Osteocyte (in vitro differentiated cells): ENCODE measurements at regions not wholly inside any gene's neighbourhood (a gene's known extent, or its start where the extent isn't known, plus 50 kb on each side); places are given as distances from the start of the nearest gene placed in this dataset.

Experiments
- DNase-seq: peaks from one replicate; pipeline ENCODE4 v3.0.0; 2021; ENCODE audit warnings: mixed read lengths; ENCODE audit not compliant: unreplicated experiment; ENCODE audit errors: extremely low spot score
- H3K27ac Mint-ChIP-seq: one replicate; pipeline ENCODE4 v1.8.0; 2021; ENCODE audit warnings: mild to moderate bottlenecking, mixed read lengths; ENCODE audit not compliant: unreplicated experiment
- H3K27me3 Mint-ChIP-seq: one replicate; pipeline ENCODE4 v1.8.0; 2021; ENCODE audit warnings: mixed read lengths; ENCODE audit not compliant: unreplicated experiment
- H3K36me3 Mint-ChIP-seq: one replicate; pipeline ENCODE4 v1.8.0; 2021; ENCODE audit warnings: mixed read lengths; ENCODE audit not compliant: unreplicated experiment
- H3K4me1 Mint-ChIP-seq: one replicate; pipeline ENCODE4 v1.8.0; 2021; ENCODE audit warnings: mixed read lengths; ENCODE audit not compliant: unreplicated experiment
- H3K4me3 Mint-ChIP-seq: one replicate; pipeline ENCODE4 v1.8.0; 2021; ENCODE audit warnings: mild to moderate bottlenecking, moderate library complexity, mixed read lengths; ENCODE audit not compliant: unreplicated experiment
- H3K9me3 Mint-ChIP-seq: one replicate; pipeline ENCODE4 v1.8.0; 2021; ENCODE audit warnings: mixed read lengths; ENCODE audit not compliant: unreplicated experiment
- TF ChIP-seq, protein P1 (sequence below): fragments of 200-600 bp; sonication (generic); IDR thresholded peaks from 2 replicates; pipeline ENCODE4 v1.5.0; 2021; ENCODE audit warnings: antibody characterized with exemption, mild to moderate bottlenecking, moderate library complexity

DNA sequence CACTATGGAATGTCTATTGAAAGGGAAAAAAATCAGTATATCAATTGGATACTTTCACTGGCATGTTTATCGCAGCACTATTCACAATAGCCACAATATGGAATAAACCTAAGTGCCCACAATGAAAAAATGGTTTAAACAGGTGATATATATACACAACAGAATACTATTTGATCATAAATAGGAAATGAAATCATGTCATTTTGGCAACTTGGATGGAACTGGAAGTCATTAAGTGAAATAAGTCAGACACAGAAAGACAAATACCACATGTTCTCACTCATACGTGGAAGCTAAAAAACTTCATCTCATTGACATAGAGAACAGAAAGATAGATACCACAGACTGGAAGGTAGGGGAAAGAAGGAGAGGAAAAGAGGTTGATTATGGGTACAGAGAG, 471.6 kb upstream of the FTMT start:
- H3K4me1 Mint-ChIP-seq, result peaks cover 8% of the 10 kb centered on the region
- no peak overlapping the region for H3K27ac Mint-ChIP-seq
- H3K9me3 Mint-ChIP-seq, result no peaks in the 10 kb centered on the region
- no peaks in the 10 kb centered on the region for H3K27me3 Mint-ChIP-seq
- no peak overlapping the region for H3K4me3 Mint-ChIP-seq
- TF ChIP-seq, protein P1, sequence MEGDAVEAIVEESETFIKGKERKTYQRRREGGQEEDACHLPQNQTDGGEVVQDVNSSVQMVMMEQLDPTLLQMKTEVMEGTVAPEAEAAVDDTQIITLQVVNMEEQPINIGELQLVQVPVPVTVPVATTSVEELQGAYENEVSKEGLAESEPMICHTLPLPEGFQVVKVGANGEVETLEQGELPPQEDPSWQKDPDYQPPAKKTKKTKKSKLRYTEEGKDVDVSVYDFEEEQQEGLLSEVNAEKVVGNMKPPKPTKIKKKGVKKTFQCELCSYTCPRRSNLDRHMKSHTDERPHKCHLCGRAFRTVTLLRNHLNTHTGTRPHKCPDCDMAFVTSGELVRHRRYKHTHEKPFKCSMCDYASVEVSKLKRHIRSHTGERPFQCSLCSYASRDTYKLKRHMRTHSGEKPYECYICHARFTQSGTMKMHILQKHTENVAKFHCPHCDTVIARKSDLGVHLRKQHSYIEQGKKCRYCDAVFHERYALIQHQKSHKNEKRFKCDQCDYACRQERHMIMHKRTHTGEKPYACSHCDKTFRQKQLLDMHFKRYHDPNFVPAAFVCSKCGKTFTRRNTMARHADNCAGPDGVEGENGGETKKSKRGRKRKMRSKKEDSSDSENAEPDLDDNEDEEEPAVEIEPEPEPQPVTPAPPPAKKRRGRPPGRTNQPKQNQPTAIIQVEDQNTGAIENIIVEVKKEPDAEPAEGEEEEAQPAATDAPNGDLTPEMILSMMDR, result no peak
- no peak for DNase-seq
- no peaks in the 10 kb centered on the region for H3K36me3 Mint-ChIP-seq

DNA sequence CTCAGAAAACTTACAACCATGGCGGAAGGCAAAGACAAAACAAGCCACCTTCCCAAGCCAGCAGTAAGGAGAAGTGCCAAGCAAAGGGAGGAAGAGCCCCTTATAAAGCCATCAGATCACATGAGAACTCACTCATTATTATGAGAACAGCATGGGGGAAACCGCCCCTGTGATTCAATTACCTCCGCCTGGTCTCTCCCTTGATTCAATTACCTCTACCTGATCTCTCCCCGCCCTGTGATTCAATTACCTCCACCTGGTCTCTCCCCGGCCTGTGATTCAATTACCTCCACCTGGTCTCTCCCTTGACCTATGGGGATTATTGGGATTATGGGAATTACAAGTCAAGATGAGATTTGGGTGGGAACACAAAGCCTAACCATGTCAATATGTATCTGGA, 467.3 kb upstream of the FTMT start:
- no peak for DNase-seq
- Mint-ChIP-seq H3K36me3 (no peaks in the 10 kb centered on the region), H3K4me1 (no peaks in the 10 kb centered on the region), H3K27ac (no peak overlapping the region), H3K27me3 (no peaks in the 10 kb centered on the region), H3K4me3 (no peak overlapping the region), H3K9me3 (no peaks in the 10 kb centered on the region)
- TF ChIP-seq, protein P1, result no peak

DNA sequence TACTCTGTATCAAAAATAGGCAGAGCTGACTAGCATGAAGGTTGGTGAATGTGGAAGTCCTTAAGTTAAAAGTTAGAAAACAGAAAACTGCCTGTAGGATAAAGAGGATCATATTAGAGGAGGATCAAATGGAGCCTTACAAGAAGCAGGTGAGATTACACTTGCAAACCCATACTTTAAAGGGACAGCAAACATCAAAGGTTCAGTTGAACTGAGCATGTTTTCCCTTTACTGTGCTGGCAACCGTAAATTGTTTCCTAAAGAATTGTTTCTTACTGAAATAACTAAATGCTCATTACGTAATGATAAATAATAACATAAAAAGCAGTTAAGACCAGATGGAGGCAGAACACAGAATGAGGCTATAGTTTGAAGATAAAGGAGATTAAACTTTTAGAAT, 465.3 kb upstream of the FTMT start:
- Mint-ChIP-seq H3K36me3 (no peaks in the 10 kb centered on the region), H3K4me3 (no peak overlapping the region), H3K27me3 (no peaks in the 10 kb centered on the region), H3K4me1 (no peaks in the 10 kb centered on the region), H3K27ac (no peak overlapping the region), H3K9me3 (no peaks in the 10 kb centered on the region)
- DNase-seq, result no peak
- TF ChIP-seq, protein P1, result no peak

DNA sequence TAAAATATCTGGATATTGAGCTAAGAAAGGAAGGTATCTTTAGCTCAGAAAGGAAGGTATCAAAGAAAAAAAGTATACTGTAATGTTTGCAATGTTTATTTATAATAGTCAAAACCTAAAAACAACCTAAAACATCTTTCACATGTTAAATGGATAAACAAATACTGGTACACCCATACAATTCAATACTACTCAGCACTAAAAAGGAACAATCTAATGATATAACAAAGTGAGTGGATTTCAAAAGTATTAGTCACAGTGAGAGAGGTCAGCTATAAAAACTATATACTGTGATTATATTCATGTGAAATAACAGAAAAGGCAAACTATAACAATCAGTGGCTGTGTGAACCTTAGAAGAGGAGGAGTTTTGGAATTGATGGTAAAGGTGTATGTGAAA, 455.0 kb upstream of the FTMT start:
- H3K27me3 Mint-ChIP-seq, result peaks cover 20% of the 10 kb centered on the region
- no peaks in the 10 kb centered on the region for H3K4me1 Mint-ChIP-seq
- H3K9me3 Mint-ChIP-seq, result no peaks in the 10 kb centered on the region
- H3K27ac Mint-ChIP-seq, result no peak overlapping the region
- H3K4me3 Mint-ChIP-seq, result no peak overlapping the region
- DNase-seq, result no peak
- TF ChIP-seq, protein P1, result no peak
- no peaks in the 10 kb centered on the region for H3K36me3 Mint-ChIP-seq

DNA sequence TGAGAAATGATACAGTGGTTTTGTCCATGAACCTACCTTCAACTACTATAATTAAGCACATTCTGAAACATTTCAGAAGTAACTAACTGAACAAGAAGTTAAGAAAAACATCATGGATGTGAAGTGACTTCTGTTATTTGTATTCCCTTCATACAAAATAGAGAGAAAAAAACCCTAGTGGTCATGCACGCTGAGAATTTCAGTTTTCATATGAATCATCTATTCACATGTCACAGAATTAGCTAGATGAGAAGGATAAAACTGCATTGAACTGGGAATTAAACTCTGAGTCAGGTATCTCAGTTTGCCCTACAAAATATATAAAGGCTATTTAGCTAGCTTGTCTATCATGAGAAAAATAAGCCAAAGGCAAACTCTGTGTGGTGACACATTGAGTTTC, 451.8 kb upstream of the FTMT start:
- TF ChIP-seq, protein P1, result no peak
- no peak overlapping the region for H3K27ac Mint-ChIP-seq
- no peak overlapping the region for H3K4me3 Mint-ChIP-seq
- no peaks in the 10 kb centered on the region for H3K9me3 Mint-ChIP-seq
- DNase-seq, result no peak
- H3K4me1 Mint-ChIP-seq, result no peaks in the 10 kb centered on the region
- peaks cover 7% of the 10 kb centered on the region for H3K27me3 Mint-ChIP-seq
- H3K36me3 Mint-ChIP-seq, result no peaks in the 10 kb centered on the region
